ENCODE measurements at regions not wholly inside any gene's neighbourhood (a gene's known extent, or its start where the extent isn't known, plus 50 kb on each side); places are given as distances from the start of the nearest gene placed in this dataset.

DNA sequence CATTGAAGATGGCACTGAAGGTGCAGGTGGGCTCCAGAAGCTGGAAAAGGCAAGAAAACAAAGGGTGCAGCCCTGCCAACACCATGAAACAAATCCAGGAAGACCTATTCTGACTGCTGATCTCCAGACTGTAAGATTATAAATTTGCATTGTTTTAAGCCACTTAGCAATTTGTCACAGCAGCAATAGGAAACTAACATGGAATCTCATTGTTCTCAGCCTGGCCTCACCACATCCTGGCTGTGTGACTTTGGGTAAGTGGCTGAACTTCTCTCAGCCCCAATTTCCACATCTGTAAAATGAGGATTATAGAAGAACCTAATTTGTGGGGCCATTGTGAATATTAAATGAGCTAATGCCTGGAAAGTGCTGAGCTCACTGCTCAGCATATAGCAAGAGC lies 160.4 kb upstream of the MAFB start:
- intact Hi-C loops (cut with DNase I; ENCODE audit: low total_unique reads) = no loop called here
- no peak for DNase-seq
- H3K27ac ChIP-seq = no peak overlapping the region
- peaks cover 0 to 12% (median 0%) of the 10 kb centered on the region in 6 donors for H3K4me1 ChIP-seq
- peaks cover 0 to 47% (median 0%) of the 10 kb centered on the region in 7 donors for H3K27me3 ChIP-seq (replicated peaks in 1 of 7)
- no peak overlapping the region for H3K4me3 ChIP-seq
- H3K36me3 ChIP-seq = no peaks in the 10 kb centered on the region
- peaks cover 0 to 7% (median 0%) of the 10 kb centered on the region in 8 donors for H3K9me3 ChIP-seq
- no peak for TF ChIP-seq POLR2AphosphoS5 (IDR thresholded peaks at IDR 0.05)
- TF ChIP-seq POLR2A (IDR thresholded peaks at IDR 0.05) = no peak
- TF ChIP-seq, protein P1, sequence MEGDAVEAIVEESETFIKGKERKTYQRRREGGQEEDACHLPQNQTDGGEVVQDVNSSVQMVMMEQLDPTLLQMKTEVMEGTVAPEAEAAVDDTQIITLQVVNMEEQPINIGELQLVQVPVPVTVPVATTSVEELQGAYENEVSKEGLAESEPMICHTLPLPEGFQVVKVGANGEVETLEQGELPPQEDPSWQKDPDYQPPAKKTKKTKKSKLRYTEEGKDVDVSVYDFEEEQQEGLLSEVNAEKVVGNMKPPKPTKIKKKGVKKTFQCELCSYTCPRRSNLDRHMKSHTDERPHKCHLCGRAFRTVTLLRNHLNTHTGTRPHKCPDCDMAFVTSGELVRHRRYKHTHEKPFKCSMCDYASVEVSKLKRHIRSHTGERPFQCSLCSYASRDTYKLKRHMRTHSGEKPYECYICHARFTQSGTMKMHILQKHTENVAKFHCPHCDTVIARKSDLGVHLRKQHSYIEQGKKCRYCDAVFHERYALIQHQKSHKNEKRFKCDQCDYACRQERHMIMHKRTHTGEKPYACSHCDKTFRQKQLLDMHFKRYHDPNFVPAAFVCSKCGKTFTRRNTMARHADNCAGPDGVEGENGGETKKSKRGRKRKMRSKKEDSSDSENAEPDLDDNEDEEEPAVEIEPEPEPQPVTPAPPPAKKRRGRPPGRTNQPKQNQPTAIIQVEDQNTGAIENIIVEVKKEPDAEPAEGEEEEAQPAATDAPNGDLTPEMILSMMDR (IDR thresholded peaks at IDR 0.05 in 8 of 11, conservative IDR thresholded peaks at IDR 0.05 in 3 of 11) = no peak

DNA sequence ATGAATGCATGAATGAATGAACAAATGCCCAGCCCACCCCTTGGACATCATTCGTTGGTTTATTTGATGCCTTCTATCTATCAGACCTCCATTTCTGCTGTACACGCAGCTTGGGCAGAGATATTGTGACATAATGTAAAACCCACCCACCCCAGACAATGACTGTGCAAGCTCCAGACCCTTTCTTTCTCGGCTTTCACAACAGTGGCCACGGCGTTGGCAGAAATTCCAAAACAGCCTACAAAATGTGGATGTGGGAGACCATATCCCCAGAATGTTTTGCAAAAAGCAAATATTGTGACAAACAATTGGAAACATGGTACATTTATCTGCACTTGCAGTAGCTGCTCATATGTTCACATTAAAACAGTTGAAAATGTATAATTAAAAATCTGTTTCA lies 162.0 kb upstream of the MAFB start:
- Histone ChIP-seq H3K4me1 (peaks cover 0 to 12% (median 0%) of the 10 kb centered on the region in 6 donors), H3K27me3 (replicated peaks in 1 of 7) (peaks cover 0 to 46% (median 0%) of the 10 kb centered on the region in 7 donors), H3K27ac (no peak overlapping the region), H3K4me3 (no peak overlapping the region), H3K9me3 (peaks cover 0 to under 1% (median 0%) of the 10 kb centered on the region in 8 donors), H3K36me3 (no peaks in the 10 kb centered on the region)
- WGBS, 5 donors = 57 to 83% (median 68%) methylated on average over 5 of the region's 5 CpGs
- TF ChIP-seq POLR2A (IDR thresholded peaks at IDR 0.05) (no peak), POLR2AphosphoS5 (IDR thresholded peaks at IDR 0.05) (no peak)
- TF ChIP-seq, protein P1 (IDR thresholded peaks at IDR 0.05 in 8 of 11, conservative IDR thresholded peaks at IDR 0.05 in 3 of 11) = no peak
- DNase-seq = no peak
- intact Hi-C loops (cut with DNase I; ENCODE audit: low total_unique reads) = no loop called here

DNA sequence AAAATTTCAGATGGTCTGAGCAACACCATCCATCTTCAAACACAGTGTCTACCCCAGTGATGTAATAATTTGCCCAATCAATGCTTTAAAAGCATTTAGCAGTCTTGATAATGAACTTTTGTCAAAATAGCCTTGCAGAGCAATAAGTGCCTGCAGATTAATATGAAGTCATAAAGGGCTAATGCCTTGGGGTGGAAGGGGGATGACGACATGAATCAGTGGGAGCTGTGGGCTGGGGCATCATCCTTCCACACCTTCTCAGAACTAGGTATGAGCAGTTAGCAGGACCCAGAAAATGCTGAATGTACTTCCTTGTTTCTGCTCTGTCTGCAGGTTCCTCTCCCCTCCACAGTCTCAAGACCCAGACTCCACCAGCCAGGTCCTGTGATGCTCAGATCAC lies 166.2 kb upstream of the MAFB start:
- WGBS, 5 donors = 65 to 93% (median 73%) methylated on average over 1 of the region's 1 CpG
- H3K27ac ChIP-seq = no peak overlapping the region

DNA sequence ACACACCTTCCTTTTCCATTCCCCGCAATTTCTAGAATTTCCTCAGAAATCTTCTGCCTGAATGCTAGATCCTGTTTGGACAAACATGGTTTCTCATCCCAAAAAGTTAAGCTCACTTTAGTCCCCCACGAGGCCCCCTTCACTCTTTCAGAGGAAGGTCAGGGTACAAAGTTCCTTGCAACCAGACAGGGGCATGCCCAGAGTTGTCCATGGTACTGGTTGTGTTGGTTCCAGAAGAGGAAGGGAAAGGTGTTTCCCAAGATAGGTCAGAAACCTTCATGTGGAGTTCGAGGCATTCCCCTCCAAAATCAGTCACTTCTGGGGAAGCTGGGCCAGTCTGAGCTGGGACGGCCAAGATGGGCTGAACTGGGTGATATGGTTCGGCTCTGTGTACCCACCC lies 167.6 kb upstream of the MAFB start:
- Histone ChIP-seq H3K4me3 (no peak overlapping the region), H3K27me3 (replicated peaks in 1 of 7) (peaks cover 0 to 54% (median 0%) of the 10 kb centered on the region in 7 donors), H3K27ac (no peak overlapping the region), H3K4me1 (peaks cover 0 to 8% (median 0%) of the 10 kb centered on the region in 6 donors), H3K36me3 (no peaks in the 10 kb centered on the region), H3K9me3 (no peaks in the 10 kb centered on the region)
- no peak for DNase-seq
- intact Hi-C loops (cut with DNase I; ENCODE audit: low total_unique reads) = no loop called here
- TF ChIP-seq, protein P1 (IDR thresholded peaks at IDR 0.05 in 8 of 11, conservative IDR thresholded peaks at IDR 0.05 in 3 of 11) = no peak
- TF ChIP-seq POLR2A (IDR thresholded peaks at IDR 0.05) = no peak
- 83 to 93% (median 86%) methylated on average over 5 of the region's 5 CpGs for WGBS, 5 donors

More for the DNA sequence above, 166.2 kb upstream of the MAFB start:
- no peak for TF ChIP-seq POLR2A (IDR thresholded peaks at IDR 0.05)
- TF ChIP-seq POLR2AphosphoS5 (IDR thresholded peaks at IDR 0.05) = no peak
- TF ChIP-seq, protein P1 (IDR thresholded peaks at IDR 0.05 in 8 of 11, conservative IDR thresholded peaks at IDR 0.05 in 3 of 11) = no peak
- Histone ChIP-seq H3K36me3 (no peaks in the 10 kb centered on the region), H3K4me3 (no peak overlapping the region), H3K9me3 (no peaks in the 10 kb centered on the region), H3K27me3 (replicated peaks in 1 of 7) (peaks cover 0 to 46% (median 0%) of the 10 kb centered on the region in 7 donors), H3K4me1 (peaks cover 0 to 12% (median 0%) of the 10 kb centered on the region in 6 donors)
- intact Hi-C loops (cut with DNase I; ENCODE audit: low total_unique reads) = no loop called here
- no peak for DNase-seq

Measured in spleen (tissue), 11 donors.